ENCODE measurements at regions not wholly inside any gene's neighbourhood (a gene's known extent, or its start where the extent isn't known, plus 50 kb on each side); places are given as distances from the start of the nearest gene placed in this dataset.
"Not testable (repeated sequence)": the region's sequence is repeated elsewhere in the genome, so short reads cannot be mapped to it uniquely, and the experiment has no call there.

DNA sequence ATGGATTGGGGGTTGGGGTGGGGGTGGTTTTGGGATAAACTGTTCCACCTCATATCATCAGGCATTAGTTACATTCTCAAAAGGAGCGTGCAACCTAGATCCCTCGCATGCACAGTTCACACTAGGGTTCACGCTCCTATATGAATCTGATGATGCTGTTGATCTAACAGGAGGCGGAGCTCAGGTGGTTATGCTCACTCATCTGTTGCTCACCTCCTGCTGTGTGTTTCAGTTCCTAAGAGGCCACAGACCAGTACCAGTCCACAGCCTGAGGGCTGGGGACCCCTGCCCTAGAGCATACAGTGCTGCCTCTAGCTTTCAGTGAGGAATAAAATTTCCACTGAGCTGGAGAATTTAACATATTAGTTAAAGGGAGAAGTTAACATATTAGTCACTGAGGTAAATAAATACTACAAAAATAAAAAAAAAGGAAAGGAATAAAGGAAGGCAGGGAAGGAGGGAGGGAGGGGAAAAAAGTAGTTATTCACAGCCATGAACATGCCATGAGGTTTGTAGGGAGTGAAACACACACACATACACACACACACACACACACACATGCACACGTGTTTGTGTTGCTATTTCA lies 612.7 kb upstream of the TBX3 start:
- Histone ChIP-seq H3K27ac (no peak overlapping the region), H3K36me3 (no peaks in the 10 kb centered on the region), H3K9me3 (no peaks in the 10 kb centered on the region), H3K27me3 (no peaks in the 10 kb centered on the region), H3K4me3 (ENCODE audit: low read depth in 1 of 2, low read length in 1 of 2) (no peak overlapping the region), H3K4me1 (ENCODE audit: control insufficient read depth in 1 of 2, insufficient read depth in 1 of 2, low read depth in 1 of 2, low read length in 1 of 2) (no peaks in the 10 kb centered on the region)
- TF ChIP-seq, protein P1, sequence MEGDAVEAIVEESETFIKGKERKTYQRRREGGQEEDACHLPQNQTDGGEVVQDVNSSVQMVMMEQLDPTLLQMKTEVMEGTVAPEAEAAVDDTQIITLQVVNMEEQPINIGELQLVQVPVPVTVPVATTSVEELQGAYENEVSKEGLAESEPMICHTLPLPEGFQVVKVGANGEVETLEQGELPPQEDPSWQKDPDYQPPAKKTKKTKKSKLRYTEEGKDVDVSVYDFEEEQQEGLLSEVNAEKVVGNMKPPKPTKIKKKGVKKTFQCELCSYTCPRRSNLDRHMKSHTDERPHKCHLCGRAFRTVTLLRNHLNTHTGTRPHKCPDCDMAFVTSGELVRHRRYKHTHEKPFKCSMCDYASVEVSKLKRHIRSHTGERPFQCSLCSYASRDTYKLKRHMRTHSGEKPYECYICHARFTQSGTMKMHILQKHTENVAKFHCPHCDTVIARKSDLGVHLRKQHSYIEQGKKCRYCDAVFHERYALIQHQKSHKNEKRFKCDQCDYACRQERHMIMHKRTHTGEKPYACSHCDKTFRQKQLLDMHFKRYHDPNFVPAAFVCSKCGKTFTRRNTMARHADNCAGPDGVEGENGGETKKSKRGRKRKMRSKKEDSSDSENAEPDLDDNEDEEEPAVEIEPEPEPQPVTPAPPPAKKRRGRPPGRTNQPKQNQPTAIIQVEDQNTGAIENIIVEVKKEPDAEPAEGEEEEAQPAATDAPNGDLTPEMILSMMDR (IDR thresholded peaks at IDR 0.05), result no peak

DNA sequence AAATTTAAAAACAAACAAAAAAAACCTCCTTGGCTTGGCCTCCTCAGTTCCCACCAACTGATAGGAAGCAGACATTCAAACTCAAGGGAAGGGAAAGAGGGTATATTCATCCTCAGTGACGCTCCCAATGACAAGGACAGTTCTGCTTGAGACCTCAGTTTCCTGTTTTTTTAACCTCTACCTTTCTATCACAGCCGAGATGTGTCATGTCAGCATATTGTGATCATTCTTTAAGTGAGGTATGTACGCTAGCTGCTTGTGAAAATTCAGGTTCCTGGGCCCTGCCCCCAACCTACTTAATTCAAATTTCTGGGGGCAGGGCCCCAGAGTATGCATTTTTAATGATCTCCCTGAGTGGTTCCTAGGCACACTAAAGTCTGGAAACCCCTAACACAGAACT lies 611.9 kb upstream of the TBX3 start:
- H3K27ac ChIP-seq, result no peak overlapping the region
- H3K27me3 ChIP-seq, result no peaks in the 10 kb centered on the region
- H3K4me1 ChIP-seq (ENCODE audit: control insufficient read depth in 1 of 2, insufficient read depth in 1 of 2, low read depth in 1 of 2, low read length in 1 of 2), result no peaks in the 10 kb centered on the region
- no peak overlapping the region for H3K4me3 ChIP-seq (ENCODE audit: low read depth in 1 of 2, low read length in 1 of 2)
- TF ChIP-seq, protein P1 (IDR thresholded peaks at IDR 0.05), result no peak
- no peaks in the 10 kb centered on the region for H3K36me3 ChIP-seq
- H3K9me3 ChIP-seq, result no peaks in the 10 kb centered on the region

DNA sequence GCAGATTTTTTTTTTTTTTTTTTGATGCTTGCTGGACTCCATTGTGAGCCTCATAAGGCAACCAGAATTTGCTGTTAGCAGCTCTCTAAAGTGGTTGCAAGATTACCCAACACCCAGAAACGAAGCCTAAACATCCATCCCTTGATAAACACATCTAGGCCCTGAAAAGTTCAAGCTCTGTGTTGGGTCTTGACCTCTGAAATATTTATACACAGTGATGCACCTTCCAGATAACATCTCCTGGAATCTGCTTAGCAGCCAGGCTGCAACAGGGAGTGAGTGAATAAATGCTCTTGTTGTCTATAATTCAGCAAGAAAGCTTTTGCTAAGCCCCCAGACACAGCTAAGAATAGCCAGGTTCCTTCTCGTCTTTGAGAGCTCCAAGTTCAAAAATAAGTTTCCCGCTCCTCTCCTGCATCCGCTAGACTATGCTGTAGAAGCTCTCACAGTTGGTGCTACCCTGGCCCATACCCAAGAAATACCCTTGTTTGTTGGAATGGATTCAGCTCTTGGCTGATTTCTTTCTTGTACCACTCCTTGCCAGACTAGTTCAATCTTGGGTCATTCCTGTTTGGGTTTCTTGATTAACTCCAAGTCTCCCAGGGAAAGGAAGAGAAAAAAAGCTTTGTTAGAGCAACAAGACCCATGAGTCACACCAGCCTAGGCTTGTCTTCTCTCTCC lies 610.6 kb upstream of the TBX3 start:
- Histone ChIP-seq H3K9me3 (no peaks in the 10 kb centered on the region), H3K27me3 (no peaks in the 10 kb centered on the region), H3K4me3 (ENCODE audit: low read depth in 1 of 2, low read length in 1 of 2) (no peak overlapping the region), H3K36me3 (no peaks in the 10 kb centered on the region), H3K27ac (no peak overlapping the region), H3K4me1 (ENCODE audit: control insufficient read depth in 1 of 2, insufficient read depth in 1 of 2, low read depth in 1 of 2, low read length in 1 of 2) (no peaks in the 10 kb centered on the region)
- TF ChIP-seq, protein P1 (IDR thresholded peaks at IDR 0.05), result no peak

DNA sequence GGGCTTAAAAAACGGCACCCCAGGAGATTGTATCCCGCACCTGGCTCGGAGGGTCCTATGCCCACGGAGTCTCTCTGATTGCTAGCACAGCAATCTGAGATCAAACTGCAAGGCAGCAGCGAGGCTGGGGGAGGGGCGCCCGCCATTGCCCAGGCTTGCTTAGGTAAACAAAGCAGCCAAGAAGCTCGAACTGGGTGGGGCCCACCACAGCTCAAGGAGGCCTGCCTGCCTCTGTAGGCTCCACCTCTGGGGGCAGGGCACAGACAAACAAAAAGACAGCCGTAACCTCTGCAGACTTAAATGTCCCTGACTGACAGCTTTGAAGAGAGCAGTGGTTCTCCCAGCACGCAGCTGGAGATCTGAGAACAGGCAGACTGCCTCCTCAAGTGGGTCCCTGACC lies 601.5 kb upstream of the TBX3 start:
- H3K36me3 ChIP-seq; H3K27ac ChIP-seq; H3K4me1 ChIP-seq (ENCODE audit: control insufficient read depth in 1 of 2, insufficient read depth in 1 of 2, low read depth in 1 of 2, low read length in 1 of 2); H3K27me3 ChIP-seq; H3K9me3 ChIP-seq; H3K4me3 ChIP-seq (ENCODE audit: low read depth in 1 of 2, low read length in 1 of 2): not testable (repeated sequence)

DNA sequence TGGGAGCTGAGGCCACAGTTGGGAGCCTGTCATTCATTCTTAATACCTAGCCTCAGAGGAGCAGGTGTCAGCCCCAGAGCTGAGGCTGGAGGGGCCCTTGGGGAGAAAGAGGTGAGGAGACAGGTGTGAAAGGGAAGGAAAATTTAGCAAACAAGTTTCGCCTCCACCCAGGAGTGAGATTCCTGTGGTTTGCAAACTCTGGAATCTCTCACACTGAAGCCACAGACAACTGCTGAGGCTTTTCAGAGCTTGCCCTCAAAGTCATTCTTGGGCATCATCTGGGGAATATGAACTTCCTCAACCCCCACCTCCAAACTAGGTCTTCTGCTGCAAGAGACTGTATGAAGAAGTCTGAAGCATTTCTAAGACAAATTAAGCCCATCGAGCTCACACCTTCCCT lies 589.5 kb upstream of the TBX3 start:
- Histone ChIP-seq H3K4me3 (ENCODE audit: low read depth in 1 of 2, low read length in 1 of 2) (no peak overlapping the region), H3K36me3 (no peaks in the 10 kb centered on the region), H3K4me1 (ENCODE audit: control insufficient read depth in 1 of 2, insufficient read depth in 1 of 2, low read depth in 1 of 2, low read length in 1 of 2) (no peaks in the 10 kb centered on the region), H3K27ac (no peak overlapping the region), H3K9me3 (no peaks in the 10 kb centered on the region), H3K27me3 (no peaks in the 10 kb centered on the region)
- TF ChIP-seq, protein P1 (IDR thresholded peaks at IDR 0.05), result no peak

DNA sequence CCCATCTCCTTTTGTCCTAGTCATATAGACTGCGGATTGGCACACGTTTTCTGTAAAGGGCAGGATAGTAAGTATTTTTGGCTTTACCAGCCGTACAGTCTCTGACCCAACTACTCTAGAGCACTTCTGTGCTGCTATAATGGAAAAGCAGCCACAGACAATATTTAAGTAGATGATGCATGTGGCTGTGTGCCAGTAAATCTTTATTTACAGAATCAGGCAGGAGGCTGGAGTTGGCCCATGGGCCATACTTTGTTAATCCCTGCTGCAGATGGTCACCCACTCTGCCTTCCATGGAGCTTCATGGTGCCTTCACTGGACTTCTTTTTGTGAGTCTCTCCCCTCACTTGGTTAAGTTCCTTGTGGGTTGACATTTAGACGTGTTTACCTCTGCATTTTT lies 584.5 kb upstream of the TBX3 start:
- Histone ChIP-seq H3K27ac (no peak overlapping the region), H3K9me3 (no peaks in the 10 kb centered on the region), H3K27me3 (no peaks in the 10 kb centered on the region), H3K4me3 (ENCODE audit: low read depth in 1 of 2, low read length in 1 of 2) (no peak overlapping the region), H3K4me1 (ENCODE audit: control insufficient read depth in 1 of 2, insufficient read depth in 1 of 2, low read depth in 1 of 2, low read length in 1 of 2) (no peaks in the 10 kb centered on the region), H3K36me3 (no peaks in the 10 kb centered on the region)
- TF ChIP-seq, protein P1 (IDR thresholded peaks at IDR 0.05), result no peak
